ENCODE measurements at regions not wholly inside any gene's neighbourhood (a gene's known extent, or its start where the extent isn't known, plus 50 kb on each side); places are given as distances from the start of the nearest gene placed in this dataset.

GRCh38 chr1:87765057-87765680, 436.5 kb downstream of the LMO4 start:
- TF ChIP-seq CTCF (IDR thresholded peaks at IDR 0.05; ENCODE audit: low read length) (no peak), EZH2 (IDR thresholded peaks at IDR 0.05; ENCODE audit: borderline replicate concordance, low read length) (no peak)

Data from OCI-LY1 (cell line).